Neural progenitor cell (in vitro differentiated cells): ENCODE measurements at regions not wholly inside any gene's neighbourhood (a gene's known extent, or its start where the extent isn't known, plus 50 kb on each side); places are given as distances from the start of the nearest gene placed in this dataset.

Source experiments
- EZH2 ChIP-seq: fragments of 200-600 bp; sonication (generic); IDR thresholded peaks from 2 replicates; pipeline ENCODE4 v1.6.1; 2017; ENCODE audit warnings: antibody characterized with exemption, mild to moderate bottlenecking, moderate library complexity
- EZH2phosphoT487 ChIP-seq: fragments of 200-600 bp; sonication (generic); IDR thresholded peaks from 2 replicates; pipeline ENCODE4 v1.6.1; 2017; ENCODE audit warnings: antibody characterized with exemption
- TF ChIP-seq, protein P1 (sequence below): fragments of 200-600 bp; sonication (generic); IDR thresholded peaks from 2 replicates; pipeline ENCODE4 v1.5.1; 2017; ENCODE audit warnings: antibody characterized with exemption, mild to moderate bottlenecking

DNA sequence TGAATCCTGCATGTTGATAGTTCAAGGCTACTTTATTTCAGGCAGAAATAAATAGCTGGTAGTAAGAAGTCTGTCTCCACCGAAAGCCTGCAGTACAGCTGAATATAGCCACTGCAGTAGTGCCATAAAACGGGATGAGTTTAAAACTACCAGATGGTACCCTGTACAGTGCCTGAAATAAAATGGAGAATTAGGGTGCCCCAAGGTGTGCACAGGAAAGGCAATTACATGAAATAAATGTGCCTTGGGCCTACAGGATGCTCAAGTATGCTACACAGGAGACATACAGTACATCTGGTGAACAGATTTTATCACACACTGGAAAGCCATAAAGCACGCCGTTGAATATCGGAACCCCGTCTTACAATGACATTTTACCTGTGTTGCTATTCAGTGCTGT is 447.7 kb upstream of the HNRNPA3 start:
- TF ChIP-seq, protein P1, sequence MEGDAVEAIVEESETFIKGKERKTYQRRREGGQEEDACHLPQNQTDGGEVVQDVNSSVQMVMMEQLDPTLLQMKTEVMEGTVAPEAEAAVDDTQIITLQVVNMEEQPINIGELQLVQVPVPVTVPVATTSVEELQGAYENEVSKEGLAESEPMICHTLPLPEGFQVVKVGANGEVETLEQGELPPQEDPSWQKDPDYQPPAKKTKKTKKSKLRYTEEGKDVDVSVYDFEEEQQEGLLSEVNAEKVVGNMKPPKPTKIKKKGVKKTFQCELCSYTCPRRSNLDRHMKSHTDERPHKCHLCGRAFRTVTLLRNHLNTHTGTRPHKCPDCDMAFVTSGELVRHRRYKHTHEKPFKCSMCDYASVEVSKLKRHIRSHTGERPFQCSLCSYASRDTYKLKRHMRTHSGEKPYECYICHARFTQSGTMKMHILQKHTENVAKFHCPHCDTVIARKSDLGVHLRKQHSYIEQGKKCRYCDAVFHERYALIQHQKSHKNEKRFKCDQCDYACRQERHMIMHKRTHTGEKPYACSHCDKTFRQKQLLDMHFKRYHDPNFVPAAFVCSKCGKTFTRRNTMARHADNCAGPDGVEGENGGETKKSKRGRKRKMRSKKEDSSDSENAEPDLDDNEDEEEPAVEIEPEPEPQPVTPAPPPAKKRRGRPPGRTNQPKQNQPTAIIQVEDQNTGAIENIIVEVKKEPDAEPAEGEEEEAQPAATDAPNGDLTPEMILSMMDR, result no peak
- TF ChIP-seq EZH2, result no peak
- no peak for TF ChIP-seq EZH2phosphoT487
